OCI-LY3 (cell line): ENCODE measurements at regions not wholly inside any gene's neighbourhood (a gene's known extent, or its start where the extent isn't known, plus 50 kb on each side); places are given as distances from the start of the nearest gene placed in this dataset.

Experiments
- CTCF ChIP-seq: fragments of 200-600, 300-600 bp; sonication (generic); IDR thresholded peaks from 2 replicates; pipeline ENCODE4 v1.5.1; 2014; ENCODE audit warnings: antibody characterized with exemption, low read length, low read depth
- EZH2phosphoT487 ChIP-seq: fragments of 200-600 bp; shearing (Covaris generic); IDR thresholded peaks from 2 replicates; pipeline ENCODE4 v1.6.1; 2018; ENCODE audit warnings: antibody characterized with exemption, mixed run types, low read depth

- TF ChIP-seq CTCF (no peak), EZH2phosphoT487 (no peak)
These were observed 396.1 kb upstream of the PLXNA2 start for GRCh38 chr1:208640295-208640694.
